SK-N-SH (cell line): ENCODE measurements at regions not wholly inside any gene's neighbourhood (a gene's known extent, or its start where the extent isn't known, plus 50 kb on each side); places are given as distances from the start of the nearest gene placed in this dataset.

Experiments used
- CTCF ChIA-PET: fragments of 300-600, 350-600 bp; formaldehyde crosslinking; extraction: SDS; loops from one replicate; lab custom pipeline; 2021; lab: Yijun Ruan, JAX
- POLR2A ChIA-PET: fragments of 350-600 bp; sonication (Branson Sonifier 250); formaldehyde crosslinking; extraction: SDS; loops from one replicate; lab custom pipeline; 2020; ENCODE audit warnings: antibody characterized with exemption, inconsistent platforms; lab: Yijun Ruan, JAX
- DNase-seq: peaks from one replicate; pipeline ENCODE4 v3.0.0; 2012
- H2AFZ ChIP-seq: fragments of 200-600 bp; sonication (generic); 2 replicates; pipeline ENCODE4 v1.8.1; 2016; ENCODE audit warnings: antibody characterized with exemption, mild to moderate bottlenecking, low read depth
- H3F3A ChIP-seq: fragments of 200-600 bp; sonication (generic); replicated peaks from 2 replicates; pipeline ENCODE3; 2016; ENCODE audit warnings: antibody characterized with exemption, mild to moderate bottlenecking; ENCODE audit not compliant: insufficient read depth
- H3K27ac ChIP-seq, 2 experiments: fragments of 200-500 bp in 1 of 2; fragments of 200-600 bp in 1 of 2; sonication (Bioruptor generic) in 1 of 2; sonication (generic), shearing (Covaris generic) in 1 of 2; 2 replicates each; pipeline versions ENCODE4 v1.5.1 to v1.6.1; 2014 to 2016; ENCODE audit warnings: low read depth in 2 of 2, inconsistent platforms in 1 of 2, low read length in 1 of 2, mild to moderate bottlenecking in 1 of 2, mixed read lengths in 1 of 2
- H3K27me3 ChIP-seq: fragments of 200-600 bp; sonication (generic), shearing (Covaris generic); 2 replicates; pipeline ENCODE4 v1.6.1; 2016; ENCODE audit warnings: mixed run types; ENCODE audit not compliant: insufficient read depth
- H3K36me3 ChIP-seq, 2 experiments: fragments of 200-500 bp in 1 of 2; fragments of 200-600 bp in 1 of 2; sonication (Bioruptor generic) in 1 of 2; sonication (generic) in 1 of 2; replicated peaks in 1 of 2; 2 replicates each; pipeline versions ENCODE3 to v1.5.1; 2014 to 2016; ENCODE audit warnings: low read length in 1 of 2, mild to moderate bottlenecking in 1 of 2; ENCODE audit not compliant: insufficient read depth in 2 of 2, control insufficient read depth in 1 of 2
- H3K4me1 ChIP-seq, 2 experiments: fragments of 200-500 bp in 1 of 2; fragments of 200-600 bp in 1 of 2; sonication (Bioruptor generic) in 1 of 2; sonication (generic), shearing (Covaris generic) in 1 of 2; 2 replicates each; pipeline versions ENCODE4 v1.5.1 to v1.6.1; 2014 to 2016; ENCODE audit warnings: low read depth in 1 of 2, low read length in 1 of 2, mixed run types in 1 of 2; ENCODE audit not compliant: insufficient read depth in 2 of 2, control insufficient read depth in 1 of 2
- H3K4me2 ChIP-seq: fragments of 200-600 bp; sonication (generic), shearing (Covaris generic); 2 replicates; pipeline ENCODE4 v1.6.1; 2017; ENCODE audit warnings: mixed run types
- H3K4me3 ChIP-seq, 2 experiments: fragments of 200-500 bp in 1 of 2; fragments of 200-600 bp in 1 of 2; sonication (Bioruptor generic) in 1 of 2; sonication (generic), shearing (Covaris generic) in 1 of 2; 2 replicates each; pipeline versions ENCODE4 v1.5.1 to v1.8.1; 2014 to 2016; ENCODE audit warnings: low read depth in 2 of 2, inconsistent platforms in 1 of 2, low read length in 1 of 2, mild to moderate bottlenecking in 1 of 2, mixed read lengths in 1 of 2, moderate library complexity in 1 of 2
- H3K79me2 ChIP-seq: fragments of 200-600 bp; sonication (generic); 2 replicates; pipeline ENCODE4 v1.8.1; 2017; ENCODE audit warnings: mild to moderate bottlenecking; ENCODE audit not compliant: insufficient read depth
- H3K9ac ChIP-seq: fragments of 200-600 bp; sonication (generic); 2 replicates; pipeline ENCODE4 v1.6.1; 2017; ENCODE audit warnings: mixed run types
- H3K9me2 ChIP-seq: fragments of 200-600 bp; sonication (generic); 2 replicates; pipeline ENCODE4 v1.6.1; 2017; ENCODE audit warnings: mixed run types
- H3K9me3 ChIP-seq: fragments of 200-600 bp; sonication (generic); 2 replicates; pipeline ENCODE4 v1.6.1; 2017; ENCODE audit warnings: mixed run types, mild to moderate bottlenecking, moderate library complexity
- H4K20me1 ChIP-seq: fragments of 200-600 bp; sonication (generic); 2 replicates; pipeline ENCODE4 v1.6.1; 2017; ENCODE audit warnings: mild to moderate bottlenecking, mixed run types; ENCODE audit not compliant: insufficient read depth
- CTCF ChIP-seq: fragments of 200-600 bp; sonication (generic); IDR thresholded peaks from 2 replicates; pipeline ENCODE4 v1.6.1; 2017; ENCODE audit warnings: antibody characterized with exemption, mild to moderate bottlenecking, moderate library complexity
- GABPA ChIP-seq: IDR thresholded peaks from 2 replicates; pipeline ENCODE4 v1.4.0; 2012; ENCODE audit warnings: low read depth, mild to moderate bottlenecking
- POLR2AphosphoS5 ChIP-seq: IDR thresholded peaks from 2 replicates; pipeline ENCODE4 v1.6.1; 2012; ENCODE audit warnings: low read depth, low read length
- RCOR1 ChIP-seq: fragments of 150-350 bp; IDR thresholded peaks from 2 replicates; pipeline ENCODE4 v1.6.1; 2017; ENCODE audit warnings: antibody characterized with exemption, low read length
- REST ChIP-seq: IDR thresholded peaks from 2 replicates; pipeline ENCODE4 v1.6.1; 2012; ENCODE audit warnings: mild to moderate bottlenecking, low read depth, low read length, moderate library complexity
- TEAD4 ChIP-seq: IDR thresholded peaks from 2 replicates; pipeline ENCODE4 v1.4.0; 2012; ENCODE audit warnings: mild to moderate bottlenecking, borderline replicate concordance; ENCODE audit not compliant: insufficient read depth
- ZBTB33 ChIP-seq: IDR thresholded peaks from 2 replicates; pipeline ENCODE4 v1.4.0; 2012; ENCODE audit warnings: low read depth, borderline replicate concordance
- WGBS: methylation state at CpG from one replicate; pipeline ENCODE4 v1.1.6; 2017; ENCODE audit warnings: low lambda C conversion rate; 5-methylcytosine and 5-hydroxymethylcytosine counted together
- TF ChIP-seq, protein P1 (sequence below): fragments of 150-350 bp; IDR thresholded peaks from 2 replicates; pipeline ENCODE4 v1.6.1; 2016; ENCODE audit warnings: mild to moderate bottlenecking, low read depth, low read length
- TF ChIP-seq, protein P2 (sequence below): fragments of 150-350 bp; IDR thresholded peaks from 2 replicates; pipeline ENCODE4 v1.6.1; 2017; ENCODE audit warnings: antibody characterized with exemption, low read length, low read depth, borderline replicate concordance

GRCh38 chr5:74100268-74100665 is 474.3 kb downstream of the ARHGEF28 start:
- no peaks in the 10 kb centered on the region for H3K9me3 ChIP-seq
- WGBS = 100% methylated on average over 1 of the region's 1 CpG
- CTCF ChIA-PET = no interaction called here

More at GRCh38 chr5:74100268-74100665, 474.3 kb downstream of the ARHGEF28 start:
- H3K4me3 ChIP-seq = no peak overlapping the region
- no peak overlapping the region for H3K27ac ChIP-seq
- no peak for DNase-seq
- no peak overlapping the region for H3K9ac ChIP-seq
- H4K20me1 ChIP-seq = no peaks in the 10 kb centered on the region
- H3K79me2 ChIP-seq = no peaks in the 10 kb centered on the region
- H3K27me3 ChIP-seq = no peaks in the 10 kb centered on the region
- H3K9me2 ChIP-seq = no peaks in the 10 kb centered on the region
- H3K4me2 ChIP-seq = no peak overlapping the region
- no peaks in the 10 kb centered on the region for H3K36me3 ChIP-seq
- POLR2A ChIA-PET = no interaction called here
- H2AFZ ChIP-seq = no peak overlapping the region
- TF ChIP-seq TEAD4 (no peak), GABPA (no peak), REST (no peak), RCOR1 (no peak), ZBTB33 (no peak), CTCF (no peak), POLR2AphosphoS5 (no peak)
- TF ChIP-seq, protein P1, sequence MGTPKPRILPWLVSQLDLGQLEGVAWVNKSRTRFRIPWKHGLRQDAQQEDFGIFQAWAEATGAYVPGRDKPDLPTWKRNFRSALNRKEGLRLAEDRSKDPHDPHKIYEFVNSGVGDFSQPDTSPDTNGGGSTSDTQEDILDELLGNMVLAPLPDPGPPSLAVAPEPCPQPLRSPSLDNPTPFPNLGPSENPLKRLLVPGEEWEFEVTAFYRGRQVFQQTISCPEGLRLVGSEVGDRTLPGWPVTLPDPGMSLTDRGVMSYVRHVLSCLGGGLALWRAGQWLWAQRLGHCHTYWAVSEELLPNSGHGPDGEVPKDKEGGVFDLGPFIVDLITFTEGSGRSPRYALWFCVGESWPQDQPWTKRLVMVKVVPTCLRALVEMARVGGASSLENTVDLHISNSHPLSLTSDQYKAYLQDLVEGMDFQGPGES = no peak
- TF ChIP-seq, protein P2, sequence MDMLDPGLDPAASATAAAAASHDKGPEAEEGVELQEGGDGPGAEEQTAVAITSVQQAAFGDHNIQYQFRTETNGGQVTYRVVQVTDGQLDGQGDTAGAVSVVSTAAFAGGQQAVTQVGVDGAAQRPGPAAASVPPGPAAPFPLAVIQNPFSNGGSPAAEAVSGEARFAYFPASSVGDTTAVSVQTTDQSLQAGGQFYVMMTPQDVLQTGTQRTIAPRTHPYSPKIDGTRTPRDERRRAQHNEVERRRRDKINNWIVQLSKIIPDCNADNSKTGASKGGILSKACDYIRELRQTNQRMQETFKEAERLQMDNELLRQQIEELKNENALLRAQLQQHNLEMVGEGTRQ = no peak
- H3F3A ChIP-seq = no peaks in the 10 kb centered on the region
- H3K4me1 ChIP-seq = no peaks in the 10 kb centered on the region
